HG03159 (cell line): ENCODE measurements at regions not wholly inside any gene's neighbourhood (a gene's known extent, or its start where the extent isn't known, plus 50 kb on each side); places are given as distances from the start of the nearest gene placed in this dataset.
A peak's percentile ranks its signal among the peaks of the same experiment; 100 is the strongest.
"Not testable (repeated sequence)": the region's sequence is repeated elsewhere in the genome, so short reads cannot be mapped to it uniquely, and the experiment has no call there.

Source experiments
- ATAC-seq: cut with Tn5 transposase; IDR thresholded peaks from one replicate; pipeline ENCODE4 v1.9.1; 2021; ENCODE audit warnings: mild to moderate bottlenecking, moderate library complexity; ENCODE audit not compliant: unreplicated experiment

DNA sequence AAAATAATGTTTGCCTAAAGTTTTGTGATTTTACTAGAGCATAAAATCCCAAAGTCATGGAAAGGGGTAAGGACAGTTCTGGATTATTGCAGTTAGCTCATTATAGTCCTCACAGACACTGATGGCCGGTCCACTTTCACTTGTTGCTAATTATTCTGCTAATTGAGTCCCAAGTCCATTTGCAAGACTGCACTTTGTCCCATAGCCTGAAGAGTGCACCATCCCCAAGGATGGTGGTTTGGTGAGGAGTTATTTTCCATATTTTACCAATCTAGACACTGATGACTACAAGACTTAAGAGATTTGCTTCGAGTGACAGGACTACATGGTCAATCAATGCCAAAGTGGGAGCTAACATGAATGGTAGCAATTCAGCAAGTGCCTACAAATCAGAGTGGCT is 181.8 kb upstream of the CACNA2D1 start:
- ATAC-seq: no peak

DNA sequence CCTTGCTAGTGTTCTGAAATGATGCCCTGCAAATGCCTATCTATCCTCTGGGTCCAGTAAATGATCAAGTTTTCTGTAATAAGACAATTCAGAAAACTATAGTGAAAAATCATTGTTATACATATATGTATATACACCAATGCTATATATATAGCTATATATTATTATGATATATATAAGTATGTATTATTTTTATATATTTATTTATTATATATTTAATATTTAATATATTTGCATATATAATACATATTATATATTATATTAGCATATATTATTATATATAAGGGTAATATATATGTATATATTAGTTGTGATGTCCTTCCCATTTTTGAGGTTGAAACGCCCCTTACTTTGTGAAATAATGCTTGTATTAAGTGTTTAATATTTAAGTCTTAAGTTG is 181.4 kb upstream of the CACNA2D1 start:
- ATAC-seq: no peak

DNA sequence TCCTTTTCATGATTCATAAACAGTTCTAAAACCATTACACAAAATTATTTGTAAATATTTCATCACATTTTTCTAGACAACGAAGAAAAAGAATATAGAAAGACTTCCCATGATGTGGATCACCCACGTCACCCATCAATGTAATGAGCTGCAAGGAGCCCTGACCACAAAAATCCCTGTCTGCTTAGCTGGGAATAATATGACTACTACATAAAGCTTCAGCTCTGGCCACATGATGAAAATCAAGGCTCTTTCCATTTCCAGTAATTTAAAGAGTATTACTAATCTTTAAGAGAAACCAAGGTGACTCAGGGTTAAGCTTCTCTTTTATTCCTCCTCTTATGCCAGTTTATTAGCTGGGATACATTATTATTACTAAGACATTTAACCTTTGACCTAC is 180.8 kb upstream of the CACNA2D1 start:
- no peak for ATAC-seq

DNA sequence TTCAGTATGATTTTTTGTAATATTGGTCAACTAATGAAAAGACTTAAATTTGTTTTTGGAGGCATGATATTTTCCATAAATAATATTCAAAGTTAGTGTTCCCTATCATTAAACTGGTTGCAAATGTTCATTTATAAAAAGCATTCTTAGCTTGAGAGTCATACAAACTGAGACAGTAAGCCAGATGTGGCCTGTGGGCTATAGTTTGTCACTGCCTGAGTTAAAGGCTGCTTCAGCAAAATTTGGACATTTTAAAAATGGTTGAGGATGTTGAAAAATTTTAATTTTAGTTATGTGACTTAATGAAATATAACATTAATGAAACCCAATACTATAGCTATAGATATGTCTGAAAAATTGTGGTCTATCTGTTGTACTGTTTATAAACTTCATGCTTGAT is 180.2 kb upstream of the CACNA2D1 start:
- ATAC-seq: no peak

DNA sequence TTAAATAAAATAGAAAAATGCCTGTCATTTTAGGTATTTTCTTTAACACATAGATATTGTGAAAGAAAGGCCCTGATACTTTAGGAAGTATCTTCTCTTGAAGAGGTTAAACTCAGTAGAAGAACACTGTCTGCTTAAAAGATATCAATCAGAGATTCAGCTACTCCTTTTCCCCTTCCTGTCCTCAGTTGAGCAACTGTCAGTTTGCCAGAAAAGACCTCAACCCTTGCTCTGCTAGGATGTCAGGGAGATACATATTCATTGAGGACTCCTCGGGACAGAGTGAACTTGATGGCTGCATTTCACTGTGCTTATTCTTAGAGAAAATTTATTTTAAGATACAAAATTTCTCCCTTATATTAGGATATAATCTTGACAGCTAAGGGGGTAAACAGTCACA is 173.6 kb upstream of the CACNA2D1 start:
- no peak for ATAC-seq

DNA sequence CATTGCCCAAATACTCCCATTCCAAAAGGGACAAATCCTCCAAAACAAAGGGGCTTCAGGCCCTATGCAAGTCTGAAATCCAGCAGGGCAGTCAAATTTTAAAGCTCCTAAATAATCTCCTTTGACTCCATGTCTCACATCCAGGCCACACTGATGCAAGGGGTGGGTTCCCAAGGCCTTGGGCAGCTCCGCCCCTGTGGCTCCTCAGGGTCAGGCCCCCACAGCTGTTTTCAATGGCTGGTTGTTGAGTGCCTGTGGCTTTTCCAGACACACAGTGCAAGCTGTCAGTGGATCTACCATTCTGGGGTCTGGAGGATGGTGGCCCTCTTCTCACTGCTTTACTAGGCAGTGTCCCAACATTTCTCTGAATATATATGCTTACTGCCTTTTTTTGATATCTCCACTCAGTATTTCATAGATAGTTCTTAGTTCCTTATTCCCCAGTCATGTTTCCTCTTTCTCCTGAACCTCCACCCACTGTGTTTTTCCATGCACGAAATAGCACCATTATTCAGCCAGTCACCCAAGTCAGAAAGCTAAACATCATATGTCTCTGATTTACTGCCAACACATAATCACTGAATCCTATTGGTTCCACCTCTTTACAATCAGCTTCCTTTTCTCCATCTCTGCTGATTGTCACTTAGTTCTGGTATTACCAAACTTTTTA is 172.6 kb upstream of the CACNA2D1 start:
- no peak for ATAC-seq

DNA sequence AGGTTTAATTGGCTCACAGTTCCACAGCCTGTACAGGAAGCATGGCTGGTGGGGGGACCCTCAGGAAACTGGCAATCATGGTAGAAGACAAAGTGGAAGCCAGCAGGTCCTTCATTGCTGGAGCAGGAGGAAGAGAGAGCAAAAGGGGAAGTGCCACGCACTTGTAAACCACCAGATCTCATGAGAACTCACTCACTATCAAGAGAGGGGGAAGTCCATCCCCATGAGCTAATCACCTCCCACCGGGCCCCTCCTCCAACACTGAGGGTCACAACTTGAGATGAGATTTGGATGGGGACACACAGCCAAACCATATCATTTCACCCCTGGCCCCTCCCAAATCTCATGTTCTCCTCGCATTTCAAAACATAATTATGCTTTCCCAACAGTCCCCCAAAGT is 171.9 kb upstream of the CACNA2D1 start:
- peak; percentile 81 for ATAC-seq

DNA sequence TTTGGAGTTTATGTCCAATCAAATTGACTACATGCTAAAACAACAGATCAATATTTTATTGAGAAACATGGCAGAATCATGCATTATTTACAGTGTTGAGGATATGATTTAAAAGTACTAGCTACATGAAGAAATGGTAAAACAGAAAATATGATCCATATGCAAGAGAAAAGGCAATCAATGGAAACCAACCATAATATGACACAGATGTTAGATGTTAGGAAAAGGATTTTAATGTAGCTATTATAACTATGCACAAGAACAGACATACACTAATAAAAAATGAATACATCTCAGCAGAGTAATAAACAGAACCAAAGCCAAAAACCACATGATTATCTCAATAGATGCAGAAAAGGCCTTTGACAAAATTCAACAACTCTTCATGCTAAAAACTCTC is 166.2 kb upstream of the CACNA2D1 start:
- no peak for ATAC-seq

DNA sequence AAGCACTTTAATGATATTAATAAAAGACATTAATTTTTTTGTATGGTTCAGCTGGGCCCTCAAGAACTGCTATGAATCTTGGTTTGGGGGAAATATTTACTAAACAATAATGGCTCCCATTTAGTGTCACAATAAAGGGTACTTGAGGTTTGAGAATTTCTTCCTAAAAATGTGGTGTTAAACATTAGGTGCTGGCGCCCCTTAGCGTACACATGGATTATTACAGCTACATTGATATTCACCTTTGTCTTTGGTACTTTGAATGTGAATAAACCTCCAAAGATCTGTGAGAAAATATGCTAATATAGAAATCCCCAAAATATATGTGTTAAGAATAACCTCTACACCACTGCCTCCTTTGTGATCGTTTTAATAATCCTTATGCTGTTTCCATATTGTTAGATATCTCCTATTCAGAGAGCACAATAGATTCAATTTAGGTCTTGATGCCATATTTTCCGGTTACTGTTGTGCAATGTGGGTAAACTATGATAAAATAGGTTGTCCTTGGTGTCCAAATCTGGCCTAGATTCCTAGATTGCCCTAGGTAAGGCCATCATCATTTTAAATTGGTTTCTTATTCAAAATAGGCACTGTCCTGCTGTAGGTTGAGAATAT is 161.8 kb upstream of the CACNA2D1 start:
- peak; percentile 57 for ATAC-seq

DNA sequence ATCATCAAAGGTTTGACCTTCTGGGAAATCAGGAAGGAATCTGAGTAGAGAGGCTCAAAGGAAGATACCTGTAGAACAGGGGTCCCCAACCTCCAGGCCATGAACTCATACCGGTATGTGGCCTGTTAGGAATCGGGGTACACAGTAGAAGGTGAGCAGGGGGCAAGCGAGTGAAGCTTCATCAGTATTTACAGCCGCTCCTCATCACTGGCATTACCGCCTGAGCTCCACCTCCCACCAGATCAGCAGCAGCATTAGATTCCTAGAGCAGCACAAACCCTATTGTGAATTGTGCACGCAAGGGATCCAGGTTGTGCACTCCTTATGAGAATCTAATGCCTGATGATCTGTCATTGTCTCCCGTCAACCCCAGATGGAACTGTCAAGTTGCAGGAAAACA is 158.5 kb upstream of the CACNA2D1 start:
- ATAC-seq: no peak

DNA sequence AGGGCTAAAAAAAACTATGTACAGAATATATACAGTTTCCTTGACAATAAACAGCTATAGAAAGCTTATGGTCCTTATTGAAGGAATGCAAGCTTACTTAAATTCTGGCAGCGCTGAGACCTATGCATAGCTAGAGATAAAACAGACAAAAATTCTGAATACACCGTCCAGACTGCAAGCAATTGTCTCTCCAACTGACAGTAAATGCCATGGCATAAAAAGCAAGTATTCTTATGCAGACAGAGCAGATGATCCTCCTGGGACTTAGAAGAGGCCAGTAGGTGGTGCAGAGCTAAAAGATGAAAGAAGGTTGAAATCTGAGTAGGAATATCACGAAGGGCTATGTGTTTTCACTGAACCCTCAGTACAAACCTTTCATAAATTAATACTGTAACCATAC is 157.0 kb upstream of the CACNA2D1 start:
- ATAC-seq: no peak

DNA sequence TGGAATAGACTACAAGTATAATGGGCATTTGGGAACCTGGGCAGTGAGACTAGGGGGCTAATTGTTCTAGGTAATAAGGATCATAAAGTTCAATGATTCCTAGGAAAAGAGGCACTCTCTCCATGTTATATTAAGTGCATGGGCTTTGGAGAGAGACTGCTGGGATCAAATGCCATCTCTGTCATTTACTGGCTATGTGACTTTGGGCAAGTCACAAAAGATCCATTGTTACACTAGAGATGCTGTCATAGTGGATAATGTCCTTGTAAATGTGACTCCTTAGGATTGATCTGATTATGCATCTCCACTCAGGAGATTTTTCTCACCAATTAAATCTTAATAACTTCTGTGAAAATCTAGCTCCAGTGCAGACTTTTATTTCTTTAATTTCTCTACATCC is 156.3 kb upstream of the CACNA2D1 start:
- ATAC-seq: no peak

DNA sequence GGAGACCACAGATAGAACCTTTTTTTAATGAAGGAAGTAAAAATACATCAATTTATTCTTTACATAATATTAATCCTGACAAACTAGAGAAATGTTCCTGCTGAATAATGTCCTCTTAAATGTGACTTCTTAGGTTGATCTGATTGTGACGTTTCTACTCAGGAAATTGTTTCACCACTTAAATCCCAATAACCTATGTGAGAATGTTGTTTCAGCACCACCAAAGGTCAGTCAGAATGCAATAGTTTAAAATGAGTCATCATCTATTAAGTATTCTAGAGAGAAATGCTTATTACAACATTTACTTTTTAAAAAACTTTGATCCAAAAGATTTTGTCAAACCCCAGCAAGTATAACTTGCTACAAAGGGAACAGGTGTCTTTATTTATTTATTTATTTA is 155.4 kb upstream of the CACNA2D1 start:
- ATAC-seq: no peak

DNA sequence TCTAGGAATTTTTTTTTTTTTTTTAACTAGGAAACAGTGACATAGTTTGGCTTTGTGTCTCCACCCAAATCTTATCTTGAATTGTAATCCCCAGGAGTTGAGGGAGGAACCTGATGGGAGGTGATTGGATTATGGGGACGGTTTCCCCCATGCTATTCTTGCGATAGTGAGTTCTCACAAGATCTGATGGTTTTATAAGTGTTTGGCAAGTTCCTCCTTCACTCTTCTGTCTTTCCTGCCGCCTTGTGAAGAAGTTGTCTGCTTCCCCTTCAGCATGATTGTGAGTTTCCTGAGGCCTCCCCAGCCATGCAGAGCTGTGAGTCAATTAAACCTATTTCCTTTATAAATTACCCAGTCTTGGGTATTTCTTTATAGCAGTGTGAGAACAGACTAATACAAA is 152.2 kb upstream of the CACNA2D1 start:
- not testable (repeated sequence) for ATAC-seq

DNA sequence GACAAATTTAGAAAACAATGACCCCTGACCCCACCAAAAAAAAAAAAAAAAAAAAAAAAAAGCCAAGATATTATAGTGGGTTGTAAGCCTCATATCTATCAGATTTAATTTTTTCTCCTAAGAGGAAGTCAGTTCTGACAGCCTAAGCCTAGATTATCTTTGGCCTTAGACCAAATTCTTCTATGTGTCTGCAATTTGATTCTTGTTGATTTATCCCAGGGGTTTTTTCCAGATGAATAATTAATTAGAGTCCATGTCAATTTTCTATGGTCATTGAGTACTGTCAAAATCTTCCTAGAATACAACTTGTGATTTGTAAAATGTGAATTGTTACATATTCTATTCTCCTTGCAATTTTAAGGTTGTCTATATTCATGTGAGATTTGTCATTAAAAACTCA is 151.6 kb upstream of the CACNA2D1 start:
- ATAC-seq: no peak

DNA sequence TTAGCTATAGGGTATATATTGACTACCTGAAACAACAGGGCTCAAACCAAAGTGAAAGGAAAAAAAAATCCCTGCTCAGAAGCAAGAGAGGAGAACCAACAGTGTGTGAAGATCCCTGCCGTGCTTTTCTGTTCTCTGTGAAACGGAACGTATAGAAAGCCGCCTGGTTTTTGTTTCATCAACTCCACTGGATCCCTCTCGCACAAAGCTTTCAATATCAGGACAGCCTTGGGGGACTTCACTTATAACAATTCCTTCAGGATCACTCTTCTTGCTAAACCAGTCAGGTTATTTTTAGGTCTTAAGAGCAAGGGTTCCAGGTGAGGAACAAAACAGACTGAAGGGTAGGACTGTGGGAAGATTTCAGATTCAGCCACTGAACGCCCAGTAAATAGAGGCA is 151.1 kb upstream of the CACNA2D1 start:
- ATAC-seq: no peak

DNA sequence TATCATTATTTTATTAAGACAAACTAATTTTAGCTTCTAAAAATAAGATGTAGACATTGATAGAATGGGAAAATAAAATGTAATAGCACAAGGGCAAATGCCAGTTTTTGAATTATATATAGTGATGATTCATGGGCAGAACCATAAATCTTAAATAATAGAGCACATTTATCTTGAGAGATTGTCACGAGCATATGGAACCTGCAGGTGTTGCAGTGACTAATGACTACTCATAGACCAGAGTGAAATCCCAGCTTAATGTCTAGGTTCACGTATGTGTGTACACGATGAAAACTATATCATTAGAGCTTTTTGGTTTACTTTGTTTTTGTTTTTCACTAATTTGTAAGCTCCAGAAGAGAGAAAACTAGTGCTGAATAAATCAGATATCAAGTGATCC is 150.2 kb upstream of the CACNA2D1 start:
- no peak for ATAC-seq

DNA sequence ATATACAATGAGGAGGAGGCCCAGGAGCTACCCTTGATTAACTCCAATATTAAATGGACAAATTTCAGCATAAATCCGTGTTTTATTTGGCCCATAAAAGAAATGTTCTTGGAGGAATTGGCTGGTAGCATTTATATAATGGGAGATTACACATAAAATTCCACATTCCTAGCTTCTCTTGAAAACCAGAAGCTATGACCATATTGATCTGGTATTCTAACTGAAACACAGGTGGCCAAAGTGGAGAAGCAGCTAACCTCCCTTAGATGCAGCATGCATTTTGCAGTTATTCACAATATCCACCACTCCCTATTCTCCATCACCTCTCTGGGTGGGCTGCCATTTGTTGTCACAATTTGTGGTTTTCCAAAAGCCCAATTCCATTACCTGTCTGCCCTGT is 148.8 kb upstream of the CACNA2D1 start:
- no peak for ATAC-seq

DNA sequence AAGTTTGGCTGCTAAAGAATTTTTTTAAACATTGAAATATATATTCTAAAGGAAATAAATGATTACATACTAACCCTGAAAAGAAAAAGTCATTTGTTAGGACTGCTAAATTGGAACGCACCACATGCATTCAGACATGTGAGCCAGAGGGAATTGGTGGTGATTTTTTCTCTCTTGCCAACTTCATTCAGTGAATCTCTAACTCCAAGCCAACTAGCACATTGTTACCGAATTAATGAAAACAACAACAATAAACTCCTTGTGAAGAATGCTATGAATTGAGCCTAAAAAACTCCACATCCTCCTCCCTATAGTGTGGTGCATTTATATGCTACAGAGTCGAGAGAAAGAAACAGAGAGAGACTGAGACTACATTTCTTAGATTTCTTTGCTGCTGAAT is 135.5 kb upstream of the CACNA2D1 start:
- ATAC-seq: no peak

DNA sequence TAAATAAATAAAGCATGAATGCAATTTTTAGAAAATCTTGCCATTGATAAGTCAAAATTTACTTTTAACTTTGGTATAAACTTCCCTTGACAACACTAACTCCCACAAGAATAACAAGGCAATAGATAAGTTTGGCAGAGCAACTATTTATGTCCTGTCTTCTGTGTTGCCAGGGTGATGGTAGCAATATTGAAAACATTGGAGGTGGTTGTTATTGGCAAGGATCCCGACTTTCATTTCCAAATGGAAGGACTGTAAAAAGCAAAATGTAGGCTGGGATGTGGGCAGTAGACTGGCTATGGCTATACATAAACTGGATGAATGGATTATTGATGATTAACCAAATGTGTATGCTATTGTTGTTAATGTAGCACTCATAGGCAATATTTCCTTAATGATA is 134.9 kb upstream of the CACNA2D1 start:
- no peak for ATAC-seq

DNA sequence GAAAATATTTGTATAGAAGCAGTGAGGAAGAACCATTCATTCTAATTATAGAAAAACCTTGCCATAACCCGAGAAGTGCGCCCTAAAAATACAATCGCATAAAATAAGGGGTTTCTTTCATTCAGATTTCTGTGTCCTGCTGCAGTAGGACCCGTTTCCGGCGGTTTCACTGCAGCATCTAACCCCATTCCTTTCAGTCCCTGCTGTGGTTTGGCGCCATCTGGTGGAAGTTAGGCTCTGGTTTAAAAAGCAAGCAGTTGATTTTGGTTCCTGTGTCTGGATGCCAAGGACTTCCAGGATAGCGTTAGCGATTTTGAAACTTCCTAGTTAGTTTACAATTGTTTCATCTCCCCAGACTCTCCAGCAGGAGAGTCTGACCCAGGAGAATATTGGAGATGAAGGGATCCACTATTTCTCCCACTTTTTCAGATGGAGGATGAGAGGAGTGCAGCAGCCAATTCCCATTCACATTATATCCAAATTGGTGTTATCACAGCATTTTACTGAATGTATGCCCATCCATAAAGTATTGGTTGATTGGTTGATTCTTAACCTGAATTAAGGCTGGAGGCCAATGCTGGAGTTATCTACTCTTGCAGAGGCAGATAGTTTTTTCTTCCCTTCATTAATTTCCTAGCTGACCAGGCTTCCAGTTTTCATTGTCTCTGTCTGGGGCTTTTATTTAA is 128.8 kb upstream of the CACNA2D1 start:
- ATAC-seq: peak; percentile 91

DNA sequence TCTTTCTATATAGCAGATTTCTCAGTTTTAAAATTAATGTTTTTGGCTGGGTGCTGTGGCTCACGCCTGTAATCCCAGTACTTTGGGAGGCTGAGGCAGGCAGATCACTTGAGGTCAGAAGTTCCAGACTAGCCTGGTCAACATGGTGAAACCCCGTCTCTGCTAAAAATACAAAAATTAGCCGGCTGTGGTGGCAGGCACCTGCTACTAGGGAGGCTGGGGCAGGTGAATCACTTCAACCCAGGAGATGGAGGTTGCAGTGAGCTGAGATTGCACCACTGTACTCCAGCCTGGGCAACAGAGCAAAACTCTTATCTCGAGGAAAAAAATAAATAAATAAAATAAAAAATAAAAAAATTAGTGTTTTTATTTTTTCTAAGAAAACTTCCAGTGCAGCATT is 127.5 kb upstream of the CACNA2D1 start:
- ATAC-seq: not testable (repeated sequence)
